Suprapubic skin (tissue), 4 donors: ENCODE measurements at regions not wholly inside any gene's neighbourhood (a gene's known extent, or its start where the extent isn't known, plus 50 kb on each side); places are given as distances from the start of the nearest gene placed in this dataset.

Source experiments
- DNase-seq, 2 donors: peaks; one replicate each; pipeline ENCODE4 v3.0.0-alpha.2; 2019; ENCODE audit warnings: low spot score in 2 of 2
- H3K27ac ChIP-seq: fragments of 200-600 bp; sonication (generic); one replicate; pipeline ENCODE4 v1.5.1; 2019
- H3K27me3 ChIP-seq: fragments of 200-600 bp; sonication (generic); one replicate; pipeline ENCODE4 v1.5.1; 2019
- H3K36me3 ChIP-seq: fragments of 200-600 bp; sonication (generic); one replicate; pipeline ENCODE4 v1.5.1; 2019
- H3K4me1 ChIP-seq: fragments of 200-600 bp; sonication (generic); one replicate; pipeline ENCODE4 v1.5.1; 2019
- H3K4me3 ChIP-seq: fragments of 200-600 bp; sonication (generic); one replicate; pipeline ENCODE4 v1.5.1; 2019; ENCODE audit warnings: mild to moderate bottlenecking
- H3K9me3 ChIP-seq: fragments of 200-600 bp; sonication (generic); one replicate; pipeline ENCODE4 v1.5.1; 2019
- CTCF ChIP-seq, 2 donors: fragments of 200-600 bp in 1 of 2; fragments of 450-650 bp in 1 of 2; sonication (generic) in 1 of 2; IDR thresholded peaks; one replicate each; pipeline ENCODE4 v1.5.1; 2016 to 2019; ENCODE audit warnings: antibody characterized with exemption in 2 of 2, mild to moderate bottlenecking in 1 of 2, moderate library complexity in 1 of 2
- EP300 ChIP-seq: sonication (generic); formaldehyde crosslinking; IDR thresholded peaks from one replicate; pipeline ENCODE4 v1.6.1; 2017; ENCODE audit warnings: antibody characterized with exemption
- POLR2A ChIP-seq, 2 donors: fragments of 450-650 bp; IDR thresholded peaks; one replicate each; pipeline ENCODE4 v1.6.1; 2017; ENCODE audit warnings: antibody characterized with exemption in 2 of 2, mild to moderate bottlenecking in 2 of 2, moderate library complexity in 2 of 2
- POLR2AphosphoS5 ChIP-seq, 3 donors: sonication (generic); formaldehyde crosslinking; IDR thresholded peaks; one replicate each; pipeline ENCODE4 v1.6.1; 2017; ENCODE audit warnings: antibody characterized with exemption in 3 of 3
- WGBS: methylation state at CpG from one replicate; pipeline ENCODE4 v1.1.5; 2018; 5-methylcytosine and 5-hydroxymethylcytosine counted together

GRCh38 chr6:120395330-120395729, 939.0 kb downstream of the TBC1D32 start:
- no peaks in the 10 kb centered on the region for H3K4me1 ChIP-seq
- TF ChIP-seq CTCF (IDR thresholded peaks at IDR 0.05) (no peak), EP300 (no peak), POLR2AphosphoS5 (IDR thresholded peaks at IDR 0.05) (no peak), POLR2A (IDR thresholded peaks at IDR 0.05) (no peak)
- no peak for DNase-seq

GRCh38 chr6:120392941-120393340, 941.3 kb downstream of the TBC1D32 start:
- no peaks in the 10 kb centered on the region for H3K36me3 ChIP-seq
- H3K27ac ChIP-seq: no peak overlapping the region
- H3K4me1 ChIP-seq: no peaks in the 10 kb centered on the region
- no peaks in the 10 kb centered on the region for H3K9me3 ChIP-seq
- DNase-seq: no peak
- 50% methylated on average over 2 of the region's 2 CpGs for WGBS
- TF ChIP-seq POLR2A (IDR thresholded peaks at IDR 0.05) (no peak), CTCF (IDR thresholded peaks at IDR 0.05) (no peak), POLR2AphosphoS5 (IDR thresholded peaks at IDR 0.05) (no peak), EP300 (no peak)
- no peaks in the 10 kb centered on the region for H3K27me3 ChIP-seq
- H3K4me3 ChIP-seq: no peak overlapping the region

More at GRCh38 chr6:120395330-120395729, 939.0 kb downstream of the TBC1D32 start:
- H3K9me3 ChIP-seq: no peaks in the 10 kb centered on the region
- 87% methylated on average over 1 of the region's 1 CpG for WGBS
- H3K36me3 ChIP-seq: no peaks in the 10 kb centered on the region
- H3K27me3 ChIP-seq: no peaks in the 10 kb centered on the region
- no peak overlapping the region for H3K4me3 ChIP-seq
- H3K27ac ChIP-seq: no peak overlapping the region

GRCh38 chr6:120384671-120385070, 949.6 kb downstream of the TBC1D32 start:
- TF ChIP-seq EP300: no peak
- no peak for TF ChIP-seq POLR2AphosphoS5 (IDR thresholded peaks at IDR 0.05)
- no peak overlapping the region for H3K27ac ChIP-seq
- no peaks in the 10 kb centered on the region for H3K4me1 ChIP-seq
- no peaks in the 10 kb centered on the region for H3K9me3 ChIP-seq
- H3K36me3 ChIP-seq: no peaks in the 10 kb centered on the region
- no peaks in the 10 kb centered on the region for H3K27me3 ChIP-seq
- no peak overlapping the region for H3K4me3 ChIP-seq
- no peak for DNase-seq

- 83% methylated on average over 1 of the region's 1 CpG for WGBS
- no peak for DNase-seq
- no peak overlapping the region for H3K27ac ChIP-seq
- H3K9me3 ChIP-seq: no peaks in the 10 kb centered on the region
- no peaks in the 10 kb centered on the region for H3K4me1 ChIP-seq
- H3K4me3 ChIP-seq: no peak overlapping the region
- H3K36me3 ChIP-seq: no peaks in the 10 kb centered on the region
- TF ChIP-seq POLR2AphosphoS5 (IDR thresholded peaks at IDR 0.05) (no peak), EP300 (no peak), CTCF (IDR thresholded peaks at IDR 0.05) (no peak), POLR2A (IDR thresholded peaks at IDR 0.05) (no peak)
- no peaks in the 10 kb centered on the region for H3K27me3 ChIP-seq
Measured at GRCh38 chr6:120383681-120384080, 950.6 kb downstream of the TBC1D32 start.

- H3K27me3 ChIP-seq: no peaks in the 10 kb centered on the region
- no peak overlapping the region for H3K27ac ChIP-seq
- no peaks in the 10 kb centered on the region for H3K9me3 ChIP-seq
- no peak overlapping the region for H3K4me3 ChIP-seq
- no peaks in the 10 kb centered on the region for H3K4me1 ChIP-seq
- DNase-seq: no peak
- 48% methylated on average over 3 of the region's 3 CpGs for WGBS
- peak in 1 of 2 donors; percentile 19 for TF ChIP-seq CTCF (IDR thresholded peaks at IDR 0.05)
- no peak for TF ChIP-seq POLR2AphosphoS5 (IDR thresholded peaks at IDR 0.05)
- no peaks in the 10 kb centered on the region for H3K36me3 ChIP-seq
Measured at GRCh38 chr6:120378582-120379220, 955.6 kb downstream of the TBC1D32 start.

GRCh38 chr6:120373185-120373584, 961.1 kb downstream of the TBC1D32 start:
- Histone ChIP-seq H3K9me3 (no peaks in the 10 kb centered on the region), H3K4me3 (no peak overlapping the region), H3K27ac (no peak overlapping the region), H3K36me3 (no peaks in the 10 kb centered on the region), H3K27me3 (no peaks in the 10 kb centered on the region), H3K4me1 (no peaks in the 10 kb centered on the region)
- 54% methylated on average over 2 of the region's 2 CpGs for WGBS
- no peak for DNase-seq
- TF ChIP-seq CTCF (IDR thresholded peaks at IDR 0.05): no peak
- no peak for TF ChIP-seq EP300
- TF ChIP-seq POLR2A (IDR thresholded peaks at IDR 0.05): no peak
- TF ChIP-seq POLR2AphosphoS5 (IDR thresholded peaks at IDR 0.05): no peak
